HEK293 (cell line): ENCODE measurements at regions not wholly inside any gene's neighbourhood (a gene's known extent, or its start where the extent isn't known, plus 50 kb on each side); places are given as distances from the start of the nearest gene placed in this dataset.

ENCODE experiments used
- CTCF ChIA-PET: fragments of 350-600 bp; formaldehyde crosslinking; extraction: SDS; loops from one replicate; lab custom pipeline; 2021; ENCODE audit warnings: antibody characterized with exemption; lab: Yijun Ruan, JAX
- POLR2A ChIA-PET: fragments of 300-600 bp; formaldehyde crosslinking; extraction: SDS; loops from one replicate; lab custom pipeline; 2020; ENCODE audit warnings: antibody characterized with exemption, inconsistent platforms; lab: Yijun Ruan, JAX
- H3K27ac ChIP-seq: fragments of 200-500 bp; sonication (Bioruptor generic); 2 replicates; pipeline ENCODE4 v1.5.1; 2014; ENCODE audit warnings: low read depth, low read length, control low read depth, inconsistent platforms; ENCODE audit errors: extremely low read depth
- H3K36me3 ChIP-seq, 2 experiments: fragments of 200-500 bp in 1 of 2; sonication (Bioruptor generic) in 1 of 2; 1 replicate in 1 of 2; 2 replicates in 1 of 2; pipeline ENCODE4 v1.5.1; 2014 to 2017; ENCODE audit warnings: inconsistent platforms in 2 of 2, low read length in 2 of 2; ENCODE audit not compliant: control insufficient read depth in 2 of 2, insufficient read depth in 1 of 2
- H3K4me1 ChIP-seq: fragments of 200-500 bp; sonication (Bioruptor generic); 2 replicates; pipeline ENCODE4 v1.5.1; 2014; ENCODE audit warnings: mild to moderate bottlenecking, low read length, inconsistent platforms; ENCODE audit not compliant: control insufficient read depth, insufficient read depth
- H3K4me3 ChIP-seq: 2 replicates; pipeline ENCODE4 v1.5.1; 2011; ENCODE audit warnings: low read depth, mild to moderate bottlenecking, control low read depth, low read length, moderate library complexity
- H3K9me3 ChIP-seq: fragments of 200-500 bp; sonication (Bioruptor generic); 2 replicates; pipeline ENCODE4 v1.5.1; 2014; ENCODE audit warnings: low read depth, low read length, inconsistent platforms; ENCODE audit not compliant: control insufficient read depth, insufficient read depth
- KLF17 ChIP-seq: fragments of 450-650 bp; formaldehyde crosslinking; IDR thresholded peaks from 2 replicates; pipeline ENCODE4 v1.5.1; 2016; ENCODE audit warnings: missing biosample characterization, missing genetic modification characterization
- KLF8 ChIP-seq: fragments of 450-650 bp; formaldehyde crosslinking; IDR thresholded peaks from 2 replicates; pipeline ENCODE4 v1.5.1; 2016; ENCODE audit warnings: missing biosample characterization, missing genetic modification characterization
- PRDM6 ChIP-seq: fragments of 450-650 bp; formaldehyde crosslinking; IDR thresholded peaks from 2 replicates; pipeline ENCODE4 v1.5.1; 2017; ENCODE audit warnings: missing biosample characterization, missing genetic modification characterization
- SP7 ChIP-seq: fragments of 450-650 bp; formaldehyde crosslinking; IDR thresholded peaks from 2 replicates; pipeline ENCODE4 v1.5.1; 2016; ENCODE audit warnings: missing biosample characterization, missing genetic modification characterization
- WT1 ChIP-seq: fragments of 450-650 bp; formaldehyde crosslinking; IDR thresholded peaks from 2 replicates; pipeline ENCODE4 v1.5.1; 2016; ENCODE audit warnings: missing biosample characterization, missing genetic modification characterization
- ZNF140 ChIP-seq: fragments of 450-650 bp; formaldehyde crosslinking; IDR thresholded peaks from 2 replicates; pipeline ENCODE4 v1.5.1; 2016; ENCODE audit warnings: missing biosample characterization, missing genetic modification characterization
- ZNF155 ChIP-seq: fragments of 450-650 bp; formaldehyde crosslinking; IDR thresholded peaks from 2 replicates; pipeline ENCODE4 v1.5.1; 2016; ENCODE audit warnings: missing biosample characterization, missing genetic modification characterization
- ZNF16 ChIP-seq: fragments of 450-650 bp; formaldehyde crosslinking; IDR thresholded peaks from 2 replicates; pipeline ENCODE4 v1.5.1; 2016; ENCODE audit warnings: low read depth, missing biosample characterization, missing genetic modification characterization
- ZNF2 ChIP-seq: fragments of 450-650 bp; formaldehyde crosslinking; IDR thresholded peaks from 2 replicates; pipeline ENCODE4 v1.5.1; 2016; ENCODE audit warnings: missing biosample characterization, missing genetic modification characterization
- ZNF23 ChIP-seq: fragments of 450-650 bp; formaldehyde crosslinking; IDR thresholded peaks from 2 replicates; pipeline ENCODE4 v1.5.1; 2016; ENCODE audit warnings: missing biosample characterization, missing genetic modification characterization, borderline replicate concordance
- ZNF24 ChIP-seq: fragments of 450-650 bp; formaldehyde crosslinking; IDR thresholded peaks from 2 replicates; pipeline ENCODE4 v1.5.1; 2016; ENCODE audit warnings: missing biosample characterization, missing genetic modification characterization
- ZNF354C ChIP-seq: fragments of 450-650 bp; formaldehyde crosslinking; IDR thresholded peaks from 2 replicates; pipeline ENCODE4 v1.5.1; 2016; ENCODE audit warnings: missing biosample characterization, missing genetic modification characterization, low read depth, borderline replicate concordance
- ZNF423 ChIP-seq: fragments of 450-650 bp; formaldehyde crosslinking; IDR thresholded peaks from 2 replicates; pipeline ENCODE4 v1.5.1; 2016; ENCODE audit warnings: missing biosample characterization, missing genetic modification characterization
- ZNF449 ChIP-seq: fragments of 450-650 bp; formaldehyde crosslinking; IDR thresholded peaks from 2 replicates; pipeline ENCODE4 v1.5.1; 2017; ENCODE audit warnings: missing biosample characterization, mild to moderate bottlenecking, missing genetic modification characterization, moderate library complexity
- ZNF645 ChIP-seq: fragments of 450-650 bp; formaldehyde crosslinking; IDR thresholded peaks from 2 replicates; pipeline ENCODE4; 2016; ENCODE audit warnings: missing biosample characterization, missing genetic modification characterization
- ZNF704 ChIP-seq: fragments of 450-650 bp; formaldehyde crosslinking; IDR thresholded peaks from 2 replicates; pipeline ENCODE4 v1.5.1; 2016; ENCODE audit warnings: missing biosample characterization, missing genetic modification characterization
- ZNF776 ChIP-seq: fragments of 450-650 bp; formaldehyde crosslinking; IDR thresholded peaks from 2 replicates; pipeline ENCODE4 v1.5.0; 2017; ENCODE audit warnings: missing biosample characterization, missing genetic modification characterization, borderline replicate concordance
- ZSCAN5A ChIP-seq: fragments of 450-650 bp; formaldehyde crosslinking; IDR thresholded peaks from 2 replicates; pipeline ENCODE4 v1.5.1; 2016; ENCODE audit warnings: missing biosample characterization, missing genetic modification characterization

GRCh38 chr4:181613200-181613599 lies 630.0 kb upstream of the TENM3 start:
- peaks cover 18% of the 10 kb centered on the region for H3K4me1 ChIP-seq
- ChIA-PET POLR2A (no interaction called here), CTCF (interaction anchor here (0.6 kb wide), 1 partner anchor 126 kb away, joined by 3 read pairs; no protein-coding TSS in a partner anchor)
- no peak for TF ChIP-seq KLF8 (tag by site-specific recombination)
- TF ChIP-seq ZNF23 (tag by site-specific recombination): no peak
- TF ChIP-seq ZNF16: no peak
- TF ChIP-seq ZNF140 (tag by site-specific recombination): no peak
- TF ChIP-seq ZNF645 (tag by site-specific recombination): no peak
- TF ChIP-seq KLF17 (tag by site-specific recombination): no peak
- no peak for TF ChIP-seq ZNF354C (tag by site-specific recombination)
- H3K36me3 ChIP-seq: no peaks in the 10 kb centered on the region
- H3K27ac ChIP-seq: no peak overlapping the region
- no peak overlapping the region for H3K4me3 ChIP-seq
- no peaks in the 10 kb centered on the region for H3K9me3 ChIP-seq

GRCh38 chr4:181618038-181618618 lies 625.1 kb upstream of the TENM3 start:
- Histone ChIP-seq H3K36me3 (no peaks in the 10 kb centered on the region), H3K9me3 (no peaks in the 10 kb centered on the region), H3K4me1 (no peaks in the 10 kb centered on the region), H3K4me3 (no peak overlapping the region)
- POLR2A ChIA-PET: no interaction called here
- TF ChIP-seq ZNF423 (tag by site-specific recombination) (no peak), ZNF2 (tag by site-specific recombination) (no peak), ZSCAN5A (no peak), ZNF776 (tag by site-specific recombination) (no peak), WT1 (no peak), ZNF449 (tag by site-specific recombination) (no peak), PRDM6 (no peak), ZNF155 (tag by site-specific recombination) (no peak), ZNF704 (tag by site-specific recombination) (no peak), ZNF24 (tag by site-specific recombination) (no peak), SP7 (no peak)
- TF ChIP-seq, all 188 proteins: peak for 0
- no peak overlapping the region for H3K27ac ChIP-seq
- CTCF ChIA-PET: no interaction called here
